GM23248 (cell line): ENCODE measurements at regions not wholly inside any gene's neighbourhood (a gene's known extent, or its start where the extent isn't known, plus 50 kb on each side); places are given as distances from the start of the nearest gene placed in this dataset.

Experiments
- EZH2 ChIP-seq: fragments of 200-600 bp; sonication (generic); IDR thresholded peaks from 2 replicates; pipeline ENCODE4 v1.6.1; 2018; ENCODE audit warnings: antibody characterized with exemption, mild to moderate bottlenecking; ENCODE audit not compliant: insufficient read depth, poor library complexity, severe bottlenecking
- EZH2phosphoT487 ChIP-seq: fragments of 200-600 bp; sonication (generic); IDR thresholded peaks from 2 replicates; pipeline ENCODE4 v1.6.1; 2018; ENCODE audit warnings: antibody characterized with exemption, moderate library complexity, mild to moderate bottlenecking, low read depth; ENCODE audit not compliant: insufficient read depth

- TF ChIP-seq EZH2phosphoT487 = no peak
- no peak for TF ChIP-seq EZH2
Measured at GRCh38 chr5:6548756-6549285, 84.0 kb downstream of the NSUN2 start.
